Lung (tissue), 11 donors: ENCODE measurements at regions not wholly inside any gene's neighbourhood (a gene's known extent, or its start where the extent isn't known, plus 50 kb on each side); places are given as distances from the start of the nearest gene placed in this dataset.
A peak's percentile ranks its signal among the peaks of the same experiment; 100 is the strongest.

ENCODE experiments used
- ATAC-seq: fragments of 200-7000 bp; cut with Tn5 transposase; one replicate; pipeline ENCODE4 v1.9.1; 2020; ENCODE audit warnings: moderate number of reproducible peaks; ENCODE audit not compliant: insufficient read depth, low FRiP score
- DNase-seq, 3 donors: peaks; one replicate each; pipeline ENCODE4 v3.0.0-alpha.2; 2013 to 2017
- H3K27ac ChIP-seq, 2 donors: one replicate each; pipeline ENCODE4 v1.5.1; 2013; ENCODE audit warnings: mild to moderate bottlenecking in 2 of 2, moderate library complexity in 2 of 2, control low read depth in 1 of 2, inconsistent platforms in 1 of 2, low read depth in 1 of 2, low read length in 1 of 2
- H3K27me3 ChIP-seq, 3 donors: one replicate each; pipeline ENCODE4 v1.5.1; 2013; ENCODE audit warnings: low read length in 2 of 3; ENCODE audit not compliant: control insufficient read depth in 3 of 3, insufficient read depth in 3 of 3
- H3K36me3 ChIP-seq, 4 donors: one replicate each; pipeline ENCODE4 v1.5.1; 2013; ENCODE audit warnings: low read length in 4 of 4, mild to moderate bottlenecking in 1 of 4, moderate library complexity in 1 of 4; ENCODE audit not compliant: control insufficient read depth in 4 of 4, insufficient read depth in 4 of 4
- H3K4me1 ChIP-seq, 5 donors: one replicate each; pipeline ENCODE4 v1.5.1; 2013; ENCODE audit warnings: low read length in 5 of 5, mild to moderate bottlenecking in 2 of 5, moderate library complexity in 1 of 5; ENCODE audit not compliant: control insufficient read depth in 5 of 5, insufficient read depth in 5 of 5
- H3K4me3 ChIP-seq: one replicate; pipeline ENCODE4 v1.5.1; 2013; ENCODE audit warnings: mild to moderate bottlenecking, control low read depth, moderate library complexity
- H3K9ac ChIP-seq, 2 donors: one replicate each; pipeline ENCODE4 v1.5.1; 2013; ENCODE audit warnings: low read length in 2 of 2, control low read depth in 1 of 2; ENCODE audit not compliant: insufficient read depth in 1 of 2
- H3K9me3 ChIP-seq, 4 donors: one replicate each; pipeline ENCODE4 v1.5.1; 2013; ENCODE audit warnings: low read length in 3 of 4, mild to moderate bottlenecking in 1 of 4, moderate library complexity in 1 of 4; ENCODE audit not compliant: control insufficient read depth in 4 of 4, insufficient read depth in 3 of 4
- CTCF ChIP-seq: IDR thresholded peaks from 2 replicates; pipeline ENCODE4 v1.5.1; 2012; ENCODE audit warnings: mild to moderate bottlenecking; ENCODE audit errors: control extremely low read depth, extremely low read depth
- WGBS, 2 donors: extraction: QIAGEN DNeasy Blood & Tissue Kit; methylation state at CpG; one replicate each; pipeline ENCODE4 v1.1.7; 2013; 5-methylcytosine and 5-hydroxymethylcytosine counted together
- donor health status: control.
- donor health status: control.
- donor health status: Bipolar disorder and iron deficiency.
- donor health status: healthy.
- donor health status: DM: yes; HTN: yes; CAD: no.

- ATAC-seq: no peak
- WGBS, 2 donors: 81 to 85% methylated on average over 23 of the region's 23 CpGs
- Histone ChIP-seq H3K4me3 (no peak overlapping the region), H3K36me3 (no peaks in the 10 kb centered on the region), H3K4me1 (peaks cover 0 to 8% (median 0%) of the 10 kb centered on the region in 5 donors), H3K27ac (no peak overlapping the region), H3K9me3 (peaks cover 0 to 4% (median 0%) of the 10 kb centered on the region in 4 donors), H3K27me3 (peaks cover 0 to 8% (median 0%) of the 10 kb centered on the region in 3 donors), H3K9ac (no peak overlapping the region)
- no peak for DNase-seq
- TF ChIP-seq CTCF: no peak
Measured at GRCh38 chr1:3978196-3978989, 78.3 kb upstream of the C1orf174 start.

DNA sequence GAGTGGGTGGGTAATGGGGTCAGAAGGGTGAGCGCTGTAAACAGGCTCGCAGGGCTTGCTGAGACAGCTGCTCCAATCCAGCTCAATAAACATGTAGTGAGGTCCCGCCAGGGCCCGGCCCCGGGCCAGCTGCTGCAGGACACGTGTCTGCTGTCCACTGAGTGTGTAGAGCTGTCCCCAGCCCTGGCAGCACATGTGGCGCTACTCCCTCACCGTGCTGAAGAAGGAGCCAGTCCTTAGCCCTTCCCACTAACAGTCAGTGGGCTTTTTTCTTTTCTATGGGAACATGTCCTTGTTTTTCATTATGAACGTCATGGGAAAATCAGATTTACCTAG lies 78.9 kb upstream of the C1orf174 start:
- peaks cover 0 to 4% (median 0%) of the 10 kb centered on the region in 4 donors for H3K9me3 ChIP-seq
- no peak overlapping the region for H3K9ac ChIP-seq
- no peaks in the 10 kb centered on the region for H3K36me3 ChIP-seq
- DNase-seq (peak; percentile 56 to 69 (median 66)), ATAC-seq (no peak)
- H3K4me3 ChIP-seq: no peak overlapping the region
- peaks cover 0 to 8% (median 0%) of the 10 kb centered on the region in 5 donors for H3K4me1 ChIP-seq
- no peak overlapping the region for H3K27ac ChIP-seq
- peaks cover 0 to 11% (median 0%) of the 10 kb centered on the region in 3 donors for H3K27me3 ChIP-seq
- WGBS, 2 donors: 50 to 81% methylated on average over 9 of the region's 9 CpGs
- TF ChIP-seq CTCF: no peak

GRCh38 chr1:3981261-3981660 lies 81.2 kb upstream of the C1orf174 start:
- 62 to 64% methylated on average over 5 of the region's 5 CpGs for WGBS, 2 donors
- H3K36me3 ChIP-seq: no peaks in the 10 kb centered on the region
- no peak for TF ChIP-seq CTCF
- peaks cover 0 to 6% (median 0%) of the 10 kb centered on the region in 3 donors for H3K27me3 ChIP-seq
- no peak overlapping the region for H3K27ac ChIP-seq
- no peak overlapping the region for H3K9ac ChIP-seq
- DNase-seq (no peak), ATAC-seq (no peak)
- peaks cover 0 to 8% (median 0%) of the 10 kb centered on the region in 5 donors for H3K4me1 ChIP-seq
- H3K4me3 ChIP-seq: no peak overlapping the region
- H3K9me3 ChIP-seq: peaks cover 0 to 4% (median 0%) of the 10 kb centered on the region in 4 donors
